CD4-positive, alpha-beta T cell (primary cell): ENCODE measurements at regions not wholly inside any gene's neighbourhood (a gene's known extent, or its start where the extent isn't known, plus 50 kb on each side); places are given as distances from the start of the nearest gene placed in this dataset.

ENCODE experiments used
- ATAC-seq: fragments of 200-7000 bp; cut with Tn5 transposase; one replicate; pipeline ENCODE4 v1.10.0; 2022; ENCODE audit warnings: mild to moderate bottlenecking; ENCODE audit not compliant: poor library complexity
- CTCF ChIA-PET: fragments of 350-600 bp; sonication (Branson Sonifier 250); formaldehyde crosslinking; loops from one replicate; lab custom pipeline; 2021; ENCODE audit warnings: antibody characterized with exemption, inconsistent platforms; lab: Charles Lee
- POLR2A ChIA-PET: fragments of 350-600 bp; sonication (Branson Sonifier 250); formaldehyde crosslinking; loops from one replicate; lab custom pipeline; 2021; ENCODE audit warnings: antibody characterized with exemption, inconsistent platforms; lab: Charles Lee
- DNase-seq, 14 experiments: peaks; one replicate each; pipeline ENCODE4 v3.0.0-alpha.2; 2013 to 2020; ENCODE audit warnings: mixed read lengths in 2 of 14
- H3K27ac ChIP-seq, 2 donors: one replicate each; pipeline versions ENCODE4 v1.5.1 to v1.7.0; 2013; ENCODE audit warnings: low read length in 2 of 2, low read depth in 1 of 2, mild to moderate bottlenecking in 1 of 2
- H3K27me3 ChIP-seq, 2 experiments: 1 replicate in 1 of 2; 2 replicates in 1 of 2; pipeline versions ENCODE4 v1.6.1 to v1.7.0; 2013; ENCODE audit warnings: low read length in 2 of 2, control low read depth in 1 of 2, mild to moderate bottlenecking in 1 of 2, moderate library complexity in 1 of 2; ENCODE audit not compliant: insufficient read depth in 2 of 2, control insufficient read depth in 1 of 2
- H3K36me3 ChIP-seq: one replicate; pipeline ENCODE4 v1.6.1; 2013; ENCODE audit warnings: low read length, control low read depth; ENCODE audit not compliant: insufficient read depth
- H3K4me1 ChIP-seq: one replicate; pipeline ENCODE4 v1.6.1; 2013; ENCODE audit warnings: low read length, control low read depth; ENCODE audit not compliant: insufficient read depth
- H3K4me3 ChIP-seq: one replicate; pipeline ENCODE4 v1.5.1; 2013; ENCODE audit warnings: mild to moderate bottlenecking, low read length, moderate library complexity
- H3K9me3 ChIP-seq, 2 experiments: 1 replicate in 1 of 2; 2 replicates in 1 of 2; pipeline versions ENCODE4 v1.6.1 to v1.7.0; 2013; ENCODE audit warnings: low read length in 2 of 2, mild to moderate bottlenecking in 2 of 2, control low read depth in 1 of 2, moderate library complexity in 1 of 2; ENCODE audit not compliant: control insufficient read depth in 1 of 2, insufficient read depth in 1 of 2
- H3K27ac Mint-ChIP-seq: one replicate; pipeline ENCODE4 v1.8.0; 2020; ENCODE audit warnings: mixed read lengths
- H3K27me3 Mint-ChIP-seq: one replicate; pipeline ENCODE4 v1.8.0; 2021; ENCODE audit warnings: mixed read lengths
- H3K36me3 Mint-ChIP-seq: one replicate; pipeline ENCODE4 v1.8.0; 2021; ENCODE audit warnings: low read depth, mixed read lengths
- H3K4me1 Mint-ChIP-seq: one replicate; pipeline ENCODE4 v1.8.0; 2021; ENCODE audit warnings: low read depth, mixed read lengths
- H3K4me3 Mint-ChIP-seq: one replicate; pipeline ENCODE4 v1.8.0; 2020; ENCODE audit warnings: mild to moderate bottlenecking, mixed read lengths
- H3K9me3 Mint-ChIP-seq: one replicate; pipeline ENCODE4 v1.8.0; 2020; ENCODE audit warnings: mixed read lengths
- intact Hi-C, 2 experiments: fragments of 100-400 bp; cut with DNase I in 1 of 2; cut with micrococcal nuclease in 1 of 2; formaldehyde crosslinking; loops; one replicate each; pipeline versions ENCODE4 v1.15.1 to v1.9.0; 2023 to 2025; cut with DNase I, micrococcal nuclease
- TF ChIP-seq, protein P1 (sequence below): fragments of 200-600 bp; IDR thresholded peaks from one replicate; pipeline ENCODE4 v1.8.0; 2022; ENCODE audit warnings: antibody characterized with exemption, mild to moderate bottlenecking

DNA sequence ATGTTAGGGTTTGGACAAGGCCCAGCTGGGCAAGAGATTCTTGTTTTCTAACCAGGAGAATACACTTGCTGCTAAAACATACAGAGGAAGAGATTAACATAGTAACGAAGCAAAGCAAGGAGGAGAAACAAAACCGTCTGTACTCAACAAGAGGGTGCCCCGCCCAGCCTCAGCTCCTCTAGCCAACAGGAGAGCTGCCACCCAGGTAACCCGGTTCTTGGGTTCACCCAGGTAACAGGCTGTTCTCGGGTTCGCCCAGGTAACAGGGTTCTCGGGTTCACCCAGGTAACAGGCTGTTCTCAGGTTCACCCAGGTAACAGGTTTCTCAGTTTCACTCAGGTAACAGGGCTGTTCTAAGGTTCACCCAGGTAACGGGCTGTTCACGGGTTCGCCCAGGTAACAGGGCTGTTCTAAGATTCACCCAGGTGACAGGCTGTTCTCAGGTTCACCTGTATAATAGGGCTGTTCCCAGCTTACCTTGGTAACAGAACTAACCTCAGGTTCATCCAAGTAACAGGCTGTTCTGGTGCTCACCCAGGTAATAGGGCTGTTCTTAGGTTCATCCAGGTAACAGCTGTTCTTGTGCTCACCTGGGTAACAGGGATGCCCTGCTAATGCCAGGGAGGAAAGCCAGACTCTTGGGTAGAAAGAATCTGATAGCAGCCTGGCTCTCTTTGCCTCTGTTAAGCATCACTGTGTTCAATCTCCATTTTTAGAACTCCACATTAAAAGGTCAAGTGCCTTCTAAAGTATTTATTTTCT, 271.6 kb downstream of the SYK start:
- CTCF ChIA-PET, result no interaction called here
- Mint-ChIP-seq H3K27ac (no peak overlapping the region), H3K9me3 (no peaks in the 10 kb centered on the region), H3K36me3 (no peaks in the 10 kb centered on the region), H3K4me3 (no peak overlapping the region), H3K27me3 (no peaks in the 10 kb centered on the region), H3K4me1 (no peaks in the 10 kb centered on the region)
- intact Hi-C loops, result no loop called here
- POLR2A ChIA-PET, result no interaction called here
- H3K27me3 ChIP-seq, result no peaks in the 10 kb centered on the region
- no peaks in the 10 kb centered on the region for H3K36me3 ChIP-seq
- peaks cover 13% of the 10 kb centered on the region for H3K4me1 ChIP-seq
- TF ChIP-seq, protein P1, sequence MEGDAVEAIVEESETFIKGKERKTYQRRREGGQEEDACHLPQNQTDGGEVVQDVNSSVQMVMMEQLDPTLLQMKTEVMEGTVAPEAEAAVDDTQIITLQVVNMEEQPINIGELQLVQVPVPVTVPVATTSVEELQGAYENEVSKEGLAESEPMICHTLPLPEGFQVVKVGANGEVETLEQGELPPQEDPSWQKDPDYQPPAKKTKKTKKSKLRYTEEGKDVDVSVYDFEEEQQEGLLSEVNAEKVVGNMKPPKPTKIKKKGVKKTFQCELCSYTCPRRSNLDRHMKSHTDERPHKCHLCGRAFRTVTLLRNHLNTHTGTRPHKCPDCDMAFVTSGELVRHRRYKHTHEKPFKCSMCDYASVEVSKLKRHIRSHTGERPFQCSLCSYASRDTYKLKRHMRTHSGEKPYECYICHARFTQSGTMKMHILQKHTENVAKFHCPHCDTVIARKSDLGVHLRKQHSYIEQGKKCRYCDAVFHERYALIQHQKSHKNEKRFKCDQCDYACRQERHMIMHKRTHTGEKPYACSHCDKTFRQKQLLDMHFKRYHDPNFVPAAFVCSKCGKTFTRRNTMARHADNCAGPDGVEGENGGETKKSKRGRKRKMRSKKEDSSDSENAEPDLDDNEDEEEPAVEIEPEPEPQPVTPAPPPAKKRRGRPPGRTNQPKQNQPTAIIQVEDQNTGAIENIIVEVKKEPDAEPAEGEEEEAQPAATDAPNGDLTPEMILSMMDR, result no peak
- no peaks in the 10 kb centered on the region for H3K9me3 ChIP-seq
- no peak for ATAC-seq
- no peak overlapping the region for H3K27ac ChIP-seq
- no peak overlapping the region for H3K4me3 ChIP-seq
- no peak for DNase-seq

DNA sequence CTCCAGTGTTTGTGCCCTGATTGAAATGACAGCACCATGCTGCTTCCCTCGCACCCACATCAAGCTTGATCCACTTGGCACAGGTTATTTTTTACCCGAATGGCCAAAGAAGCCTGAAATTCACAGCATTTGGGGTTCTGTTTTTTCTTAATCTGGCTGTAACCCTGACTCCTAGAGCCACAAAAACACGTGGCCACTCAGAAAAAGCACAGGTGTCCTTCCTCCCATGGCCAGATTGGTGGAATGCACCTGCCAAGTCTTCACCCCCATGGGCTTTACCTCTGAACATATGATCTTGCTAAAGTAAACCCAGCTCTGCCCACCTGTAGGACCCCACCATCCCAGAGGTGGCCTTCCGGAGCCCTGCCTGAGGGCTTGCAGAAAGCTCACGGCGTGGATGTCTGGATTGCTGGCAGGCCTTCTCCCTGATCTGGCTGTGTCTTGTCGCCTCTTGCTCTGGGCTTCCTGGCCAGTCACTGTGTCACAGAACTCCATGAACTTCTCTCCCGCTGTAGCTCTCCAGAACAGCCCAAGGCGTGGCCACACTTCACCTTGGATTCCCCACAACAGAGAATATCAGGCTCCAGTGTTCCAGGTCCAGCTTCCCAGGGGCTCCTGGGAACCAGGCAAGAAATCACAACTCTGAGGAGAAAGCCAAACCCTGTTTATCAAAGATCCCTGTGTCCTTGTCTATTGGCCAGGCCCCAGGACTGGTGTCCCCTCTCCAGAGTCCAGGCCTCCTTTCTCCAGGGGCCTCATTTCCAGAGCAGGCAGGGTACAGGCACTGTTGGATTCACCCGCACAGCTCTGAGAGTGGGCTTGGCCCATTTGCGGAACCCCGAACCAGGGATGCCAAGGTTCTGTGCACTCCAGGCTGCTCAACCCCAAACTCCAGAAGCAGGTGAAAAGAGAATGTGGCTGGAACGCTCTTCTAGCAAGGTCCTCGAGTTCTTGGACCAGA, 272.5 kb downstream of the SYK start:
- no peaks in the 10 kb centered on the region for H3K27me3 Mint-ChIP-seq
- H3K27ac Mint-ChIP-seq, result no peak overlapping the region
- Histone ChIP-seq H3K9me3 (no peaks in the 10 kb centered on the region), H3K36me3 (no peaks in the 10 kb centered on the region), H3K27me3 (no peaks in the 10 kb centered on the region), H3K27ac (no peak overlapping the region), H3K4me3 (no peak overlapping the region), H3K4me1 (peaks cover 13% of the 10 kb centered on the region)
- ChIA-PET POLR2A (no interaction called here), CTCF (no interaction called here)
- intact Hi-C loops, result no loop called here
- no peak overlapping the region for H3K4me3 Mint-ChIP-seq
- no peaks in the 10 kb centered on the region for H3K9me3 Mint-ChIP-seq
- H3K36me3 Mint-ChIP-seq, result no peaks in the 10 kb centered on the region
- ATAC-seq (no peak), DNase-seq (no peak)
- TF ChIP-seq, protein P1, result no peak
- H3K4me1 Mint-ChIP-seq, result no peaks in the 10 kb centered on the region

DNA sequence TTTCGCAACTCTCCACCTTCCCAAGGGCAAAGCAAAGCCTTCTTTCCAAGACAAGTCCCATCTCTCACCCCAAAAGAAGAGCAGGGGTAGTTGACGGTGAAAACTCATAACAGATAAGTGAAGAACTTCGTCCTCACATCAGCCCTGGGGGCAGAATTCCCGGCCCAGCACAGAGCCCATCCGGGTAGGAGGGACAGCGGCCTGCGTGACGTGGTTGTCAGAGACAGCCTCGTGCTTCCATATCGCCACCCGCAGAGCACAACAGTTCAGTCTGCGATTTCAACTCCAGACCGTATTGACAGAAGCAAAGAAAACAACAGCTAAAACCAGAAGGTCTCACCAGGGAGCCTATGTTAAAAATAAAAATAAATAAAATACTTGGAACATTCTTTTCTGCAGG, 273.2 kb downstream of the SYK start:
- H3K36me3 Mint-ChIP-seq, result no peaks in the 10 kb centered on the region
- H3K9me3 Mint-ChIP-seq, result no peaks in the 10 kb centered on the region
- no peaks in the 10 kb centered on the region for H3K36me3 ChIP-seq
- no peak overlapping the region for H3K27ac Mint-ChIP-seq
- no peak for DNase-seq
- ChIA-PET CTCF (no interaction called here), POLR2A (no interaction called here)
- no peaks in the 10 kb centered on the region for H3K4me1 Mint-ChIP-seq
- intact Hi-C loops, result no loop called here
- H3K27me3 Mint-ChIP-seq, result no peaks in the 10 kb centered on the region
- no peaks in the 10 kb centered on the region for H3K27me3 ChIP-seq
- no peaks in the 10 kb centered on the region for H3K9me3 ChIP-seq
- no peak overlapping the region for H3K27ac ChIP-seq
- no peak for ATAC-seq
- H3K4me1 ChIP-seq, result peaks cover 13% of the 10 kb centered on the region
- TF ChIP-seq, protein P1, result no peak
- H3K4me3 Mint-ChIP-seq, result no peak overlapping the region
- H3K4me3 ChIP-seq, result no peak overlapping the region
